SK-N-SH (cell line): ENCODE measurements at regions not wholly inside any gene's neighbourhood (a gene's known extent, or its start where the extent isn't known, plus 50 kb on each side); places are given as distances from the start of the nearest gene placed in this dataset.

Source experiments
- EP300 ChIP-seq, 2 experiments: IDR thresholded peaks; 2 replicates each; pipeline versions ENCODE4 v1.4.0 to v1.6.1; 2012; ENCODE audit warnings: borderline replicate concordance in 1 of 2, low read depth in 1 of 2, low read length in 1 of 2
- FOSL2 ChIP-seq: IDR thresholded peaks from 2 replicates; pipeline ENCODE4 v1.4.0; 2012; ENCODE audit warnings: low read depth, mild to moderate bottlenecking, moderate library complexity, borderline replicate concordance
- GABPA ChIP-seq: IDR thresholded peaks from 2 replicates; pipeline ENCODE4 v1.4.0; 2012; ENCODE audit warnings: low read depth, mild to moderate bottlenecking
- JUND ChIP-seq: IDR thresholded peaks from 2 replicates; pipeline ENCODE4 v1.4.0; 2012
- POLR2AphosphoS5 ChIP-seq: IDR thresholded peaks from 2 replicates; pipeline ENCODE4 v1.6.1; 2012; ENCODE audit warnings: low read depth, low read length
- RAD21 ChIP-seq: IDR thresholded peaks from 2 replicates; pipeline ENCODE4 v1.6.1; 2012; ENCODE audit warnings: mild to moderate bottlenecking, low read length
- RFX5 ChIP-seq: IDR thresholded peaks from 2 replicates; pipeline ENCODE4 v1.6.1; 2012; ENCODE audit warnings: mild to moderate bottlenecking, improper control_type of control experiment, low read length
- SMC3 ChIP-seq: IDR thresholded peaks from 2 replicates; pipeline ENCODE4 v1.6.1; 2012; ENCODE audit warnings: low read depth, low read length, improper control_type of control experiment
- TCF12 ChIP-seq: IDR thresholded peaks from 2 replicates; pipeline ENCODE4 v1.4.0; 2012
- TEAD4 ChIP-seq: IDR thresholded peaks from 2 replicates; pipeline ENCODE4 v1.4.0; 2012; ENCODE audit warnings: mild to moderate bottlenecking, borderline replicate concordance; ENCODE audit not compliant: insufficient read depth
- YY1 ChIP-seq: IDR thresholded peaks from 2 replicates; pipeline ENCODE4 v1.4.0; 2012; ENCODE audit warnings: low read depth, mild to moderate bottlenecking
- TF ChIP-seq, protein P1 (sequence below): fragments of 200-600 bp; sonication (generic); IDR thresholded peaks from 2 replicates; pipeline ENCODE4 v1.6.1; 2017; ENCODE audit warnings: antibody characterized with exemption, mild to moderate bottlenecking, moderate library complexity
- TF ChIP-seq, protein P2 (sequence below): IDR thresholded peaks from 2 replicates; pipeline ENCODE4 v1.6.1; 2012; ENCODE audit warnings: mild to moderate bottlenecking, low read depth, low read length, moderate library complexity

DNA sequence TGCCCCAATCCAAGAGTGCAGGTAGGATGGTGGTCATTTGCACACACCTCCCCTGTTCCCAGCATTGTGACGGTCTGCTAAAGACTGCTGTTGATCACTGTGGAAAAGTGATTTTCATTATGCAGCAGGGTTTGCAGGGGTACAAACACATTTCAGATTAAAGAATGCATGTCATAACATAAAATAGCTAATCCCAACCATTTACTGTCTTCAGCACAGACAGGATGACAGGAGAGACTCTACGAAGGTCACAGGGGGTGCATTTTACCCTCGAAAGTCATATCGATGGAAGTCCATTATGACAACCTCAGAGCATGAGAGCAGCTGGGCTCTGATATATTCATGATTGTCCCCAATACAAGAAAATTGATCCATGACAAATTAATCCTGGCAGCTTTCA is 302.6 kb downstream of the AJAP1 start:
- TF ChIP-seq, protein P1, sequence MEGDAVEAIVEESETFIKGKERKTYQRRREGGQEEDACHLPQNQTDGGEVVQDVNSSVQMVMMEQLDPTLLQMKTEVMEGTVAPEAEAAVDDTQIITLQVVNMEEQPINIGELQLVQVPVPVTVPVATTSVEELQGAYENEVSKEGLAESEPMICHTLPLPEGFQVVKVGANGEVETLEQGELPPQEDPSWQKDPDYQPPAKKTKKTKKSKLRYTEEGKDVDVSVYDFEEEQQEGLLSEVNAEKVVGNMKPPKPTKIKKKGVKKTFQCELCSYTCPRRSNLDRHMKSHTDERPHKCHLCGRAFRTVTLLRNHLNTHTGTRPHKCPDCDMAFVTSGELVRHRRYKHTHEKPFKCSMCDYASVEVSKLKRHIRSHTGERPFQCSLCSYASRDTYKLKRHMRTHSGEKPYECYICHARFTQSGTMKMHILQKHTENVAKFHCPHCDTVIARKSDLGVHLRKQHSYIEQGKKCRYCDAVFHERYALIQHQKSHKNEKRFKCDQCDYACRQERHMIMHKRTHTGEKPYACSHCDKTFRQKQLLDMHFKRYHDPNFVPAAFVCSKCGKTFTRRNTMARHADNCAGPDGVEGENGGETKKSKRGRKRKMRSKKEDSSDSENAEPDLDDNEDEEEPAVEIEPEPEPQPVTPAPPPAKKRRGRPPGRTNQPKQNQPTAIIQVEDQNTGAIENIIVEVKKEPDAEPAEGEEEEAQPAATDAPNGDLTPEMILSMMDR = no peak
- TF ChIP-seq RFX5 (no peak), POLR2AphosphoS5 (no peak), GABPA (no peak), TCF12 (no peak), TEAD4 (no peak), FOSL2 (no peak), YY1 (no peak), RAD21 (no peak), JUND (no peak), EP300 (IDR thresholded peaks at IDR 0.05; ENCODE audit: borderline replicate concordance in 1 of 2, low read depth in 1 of 2, low read length in 1 of 2) (no peak), SMC3 (no peak)
- TF ChIP-seq, protein P2, sequence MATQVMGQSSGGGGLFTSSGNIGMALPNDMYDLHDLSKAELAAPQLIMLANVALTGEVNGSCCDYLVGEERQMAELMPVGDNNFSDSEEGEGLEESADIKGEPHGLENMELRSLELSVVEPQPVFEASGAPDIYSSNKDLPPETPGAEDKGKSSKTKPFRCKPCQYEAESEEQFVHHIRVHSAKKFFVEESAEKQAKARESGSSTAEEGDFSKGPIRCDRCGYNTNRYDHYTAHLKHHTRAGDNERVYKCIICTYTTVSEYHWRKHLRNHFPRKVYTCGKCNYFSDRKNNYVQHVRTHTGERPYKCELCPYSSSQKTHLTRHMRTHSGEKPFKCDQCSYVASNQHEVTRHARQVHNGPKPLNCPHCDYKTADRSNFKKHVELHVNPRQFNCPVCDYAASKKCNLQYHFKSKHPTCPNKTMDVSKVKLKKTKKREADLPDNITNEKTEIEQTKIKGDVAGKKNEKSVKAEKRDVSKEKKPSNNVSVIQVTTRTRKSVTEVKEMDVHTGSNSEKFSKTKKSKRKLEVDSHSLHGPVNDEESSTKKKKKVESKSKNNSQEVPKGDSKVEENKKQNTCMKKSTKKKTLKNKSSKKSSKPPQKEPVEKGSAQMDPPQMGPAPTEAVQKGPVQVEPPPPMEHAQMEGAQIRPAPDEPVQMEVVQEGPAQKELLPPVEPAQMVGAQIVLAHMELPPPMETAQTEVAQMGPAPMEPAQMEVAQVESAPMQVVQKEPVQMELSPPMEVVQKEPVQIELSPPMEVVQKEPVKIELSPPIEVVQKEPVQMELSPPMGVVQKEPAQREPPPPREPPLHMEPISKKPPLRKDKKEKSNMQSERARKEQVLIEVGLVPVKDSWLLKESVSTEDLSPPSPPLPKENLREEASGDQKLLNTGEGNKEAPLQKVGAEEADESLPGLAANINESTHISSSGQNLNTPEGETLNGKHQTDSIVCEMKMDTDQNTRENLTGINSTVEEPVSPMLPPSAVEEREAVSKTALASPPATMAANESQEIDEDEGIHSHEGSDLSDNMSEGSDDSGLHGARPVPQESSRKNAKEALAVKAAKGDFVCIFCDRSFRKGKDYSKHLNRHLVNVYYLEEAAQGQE = no peak
